ENCODE measurements at regions not wholly inside any gene's neighbourhood (a gene's known extent, or its start where the extent isn't known, plus 50 kb on each side); places are given as distances from the start of the nearest gene placed in this dataset.

GRCh38 chr11:13881226-13881905, 81.2 kb upstream of the SPON1 start:
- Histone ChIP-seq H3K4me2 (ENCODE audit: control insufficient read depth, extremely low read depth, insufficient read depth, low read depth, low read length) (no peak overlapping the region), H3K9me3 (ENCODE audit: control insufficient read depth, low read depth, low read length) (no peaks in the 10 kb centered on the region), H3K36me3 (ENCODE audit: control insufficient read depth in 2 of 2, extremely low read depth in 1 of 2, insufficient read depth in 2 of 2, low read length in 2 of 2) (no peaks in the 10 kb centered on the region), H4K20me1 (ENCODE audit: control insufficient read depth, extremely low read depth, insufficient read depth, low read length) (no peaks in the 10 kb centered on the region), H3K4me3 (ENCODE audit: control insufficient read depth in 2 of 3, extremely low read depth in 1 of 3, insufficient read depth in 2 of 3, low read depth in 1 of 3, low read length in 3 of 3) (no peak overlapping the region), H3K9me1 (ENCODE audit: control insufficient read depth, extremely low read depth, insufficient read depth, low read length) (no peaks in the 10 kb centered on the region), H3K79me2 (ENCODE audit: control insufficient read depth, insufficient read depth, low read length) (no peaks in the 10 kb centered on the region), H3K9ac (ENCODE audit: control insufficient read depth, extremely low read depth, insufficient read depth, low read length) (no peak overlapping the region), H3K27me3 (ENCODE audit: control insufficient read depth, extremely low read depth, insufficient read depth, low read length) (no peaks in the 10 kb centered on the region), H3K27ac (ENCODE audit: control insufficient read depth, insufficient read depth, low read length) (no peak overlapping the region), H3K4me1 (ENCODE audit: control insufficient read depth, extremely low read depth, insufficient read depth, low read length) (peaks cover 18% of the 10 kb centered on the region), H2AFZ (ENCODE audit: control insufficient read depth, low read length) (no peak overlapping the region)
- no peak for DNase-seq (ENCODE audit: low read depth, low spot score)
- FAIRE-seq, result no peak
- TF ChIP-seq CTCF (optimal IDR thresholded peaks at IDR 0.05 in 1 of 3, IDR thresholded peaks at IDR 0.05 in 1 of 3, conservative IDR thresholded peaks at IDR 0.05 in 1 of 3; ENCODE audit: extremely low read depth in 1 of 3, insufficient read depth in 2 of 3, low read length in 3 of 3), result no peak
- no peak for TF ChIP-seq EZH2 (IDR thresholded peaks at IDR 0.05; ENCODE audit: low read length)
- dilution Hi-C loops (cut with MboI; ENCODE audit: extremely low pct_ligation_motif_present, low sequenced_read_pairs), result no loop called here

GRCh38 chr11:13883042-13883441, 79.5 kb upstream of the SPON1 start:
- dilution Hi-C loops (cut with MboI; ENCODE audit: extremely low pct_ligation_motif_present, low sequenced_read_pairs), result no loop called here
- Histone ChIP-seq H3K27ac (ENCODE audit: control insufficient read depth, insufficient read depth, low read length) (no peak overlapping the region), H3K36me3 (ENCODE audit: control insufficient read depth in 2 of 2, extremely low read depth in 1 of 2, insufficient read depth in 2 of 2, low read length in 2 of 2) (no peaks in the 10 kb centered on the region), H3K9me1 (ENCODE audit: control insufficient read depth, extremely low read depth, insufficient read depth, low read length) (no peaks in the 10 kb centered on the region), H3K4me3 (ENCODE audit: control insufficient read depth in 2 of 3, extremely low read depth in 1 of 3, insufficient read depth in 2 of 3, low read depth in 1 of 3, low read length in 3 of 3) (no peak overlapping the region), H3K9ac (ENCODE audit: control insufficient read depth, extremely low read depth, insufficient read depth, low read length) (no peak overlapping the region), H3K4me2 (ENCODE audit: control insufficient read depth, extremely low read depth, insufficient read depth, low read depth, low read length) (no peak overlapping the region), H3K79me2 (ENCODE audit: control insufficient read depth, insufficient read depth, low read length) (no peaks in the 10 kb centered on the region), H3K27me3 (ENCODE audit: control insufficient read depth, extremely low read depth, insufficient read depth, low read length) (no peaks in the 10 kb centered on the region), H4K20me1 (ENCODE audit: control insufficient read depth, extremely low read depth, insufficient read depth, low read length) (no peaks in the 10 kb centered on the region), H3K4me1 (ENCODE audit: control insufficient read depth, extremely low read depth, insufficient read depth, low read length) (peaks cover 18% of the 10 kb centered on the region), H2AFZ (ENCODE audit: control insufficient read depth, low read length) (no peak overlapping the region), H3K9me3 (ENCODE audit: control insufficient read depth, low read depth, low read length) (no peaks in the 10 kb centered on the region)
- no peak for FAIRE-seq
- no peak for DNase-seq (ENCODE audit: low read depth, low spot score)
- TF ChIP-seq EZH2 (IDR thresholded peaks at IDR 0.05; ENCODE audit: low read length) (no peak), CTCF (optimal IDR thresholded peaks at IDR 0.05 in 1 of 3, IDR thresholded peaks at IDR 0.05 in 1 of 3, conservative IDR thresholded peaks at IDR 0.05 in 1 of 3; ENCODE audit: extremely low read depth in 1 of 3, insufficient read depth in 2 of 3, low read length in 3 of 3) (no peak)
